Neuronal stem cell (in vitro differentiated cells): ENCODE measurements at regions not wholly inside any gene's neighbourhood (a gene's known extent, or its start where the extent isn't known, plus 50 kb on each side); places are given as distances from the start of the nearest gene placed in this dataset. TPM values are rescaled to one million over a fixed set of nuclear protein-coding genes. Genes with fewer than 3 reads are reported as not detected.

Experiments
- DNase-seq: peaks from one replicate; pipeline ENCODE4 v3.0.0-alpha.2; 2013; ENCODE audit warnings: low spot score
- H2AFZ ChIP-seq: one replicate; pipeline ENCODE4 v1.6.1; 2013; ENCODE audit warnings: mild to moderate bottlenecking, low read length, inconsistent platforms
- H2AK5ac ChIP-seq: 2 replicates; pipeline ENCODE4 v1.6.1; 2013; ENCODE audit warnings: low read depth, mild to moderate bottlenecking, inconsistent platforms, low read length, moderate library complexity, mixed read lengths
- H2BK120ac ChIP-seq: 2 replicates; pipeline ENCODE4 v1.6.1; 2013; ENCODE audit warnings: low read depth, mild to moderate bottlenecking, inconsistent platforms, low read length, moderate library complexity, mixed read lengths
- H2BK12ac ChIP-seq: one replicate; pipeline ENCODE4 v1.6.1; 2013; ENCODE audit warnings: low read length, inconsistent platforms
- H2BK15ac ChIP-seq: 2 replicates; pipeline ENCODE4 v1.6.1; 2013; ENCODE audit warnings: mild to moderate bottlenecking, low read length, inconsistent platforms, mixed read lengths
- H2BK5ac ChIP-seq: one replicate; pipeline ENCODE4 v1.6.1; 2013; ENCODE audit warnings: inconsistent platforms, mild to moderate bottlenecking, low read length, moderate library complexity
- H3K14ac ChIP-seq: one replicate; pipeline ENCODE4 v1.6.1; 2013; ENCODE audit warnings: low read length, inconsistent platforms
- H3K18ac ChIP-seq: 2 replicates; pipeline ENCODE4 v1.6.1; 2013; ENCODE audit warnings: low read length, inconsistent platforms
- H3K23ac ChIP-seq: 2 replicates; pipeline ENCODE4 v1.6.1; 2013; ENCODE audit warnings: low read depth, mild to moderate bottlenecking, mixed read lengths, low read length, inconsistent platforms; ENCODE audit not compliant: poor library complexity
- H3K27ac ChIP-seq: replicated peaks from 3 replicates; pipeline ENCODE4 v1.5.1; 2013; ENCODE audit warnings: low read length, inconsistent platforms
- H3K27me3 ChIP-seq, 3 experiments: 2 replicates each; pipeline ENCODE4 v1.6.1; 2013; ENCODE audit warnings: low read length in 3 of 3, mild to moderate bottlenecking in 2 of 3, inconsistent platforms in 1 of 3, low read depth in 1 of 3, mixed read lengths in 1 of 3, moderate library complexity in 1 of 3; ENCODE audit not compliant: control insufficient read depth in 3 of 3, insufficient read depth in 3 of 3
- H3K36me3 ChIP-seq, 2 donors: replicated peaks in 1 of 2; 2 replicates each; pipeline ENCODE4 v1.6.1; 2013; ENCODE audit warnings: low read length in 2 of 2; ENCODE audit not compliant: control insufficient read depth in 2 of 2, insufficient read depth in 2 of 2
- H3K4ac ChIP-seq: 2 replicates; pipeline ENCODE4 v1.6.1; 2013; ENCODE audit warnings: inconsistent platforms, mild to moderate bottlenecking, low read length, moderate library complexity
- H3K4me1 ChIP-seq, 2 donors: 1 replicate in 1 of 2; 2 replicates in 1 of 2; pipeline ENCODE4 v1.6.1; 2013; ENCODE audit warnings: low read length in 2 of 2, low read depth in 1 of 2; ENCODE audit not compliant: control insufficient read depth in 2 of 2, insufficient read depth in 1 of 2
- H3K4me2 ChIP-seq: one replicate; pipeline ENCODE4 v1.6.1; 2013; ENCODE audit warnings: mild to moderate bottlenecking, low read length, inconsistent platforms; ENCODE audit not compliant: insufficient read depth, poor library complexity, severe bottlenecking
- H3K4me3 ChIP-seq, 2 donors: 2 replicates each; pipeline ENCODE4 v1.5.1; 2013; ENCODE audit warnings: low read length in 2 of 2, mild to moderate bottlenecking in 2 of 2, inconsistent platforms in 1 of 2, moderate library complexity in 1 of 2
- H3K79me1 ChIP-seq: one replicate; pipeline ENCODE4 v1.6.1; 2013; ENCODE audit warnings: low read depth, mild to moderate bottlenecking, inconsistent platforms, low read length, moderate library complexity
- H3K9ac ChIP-seq: one replicate; pipeline ENCODE4 v1.6.1; 2013; ENCODE audit warnings: mild to moderate bottlenecking, low read depth, low read length, inconsistent platforms; ENCODE audit not compliant: poor library complexity
- H3K9me3 ChIP-seq, 2 donors: replicated peaks in 1 of 2; 2 replicates each; pipeline versions ENCODE3 to v1.6.1; 2013; ENCODE audit warnings: low read length in 2 of 2, mild to moderate bottlenecking in 2 of 2, inconsistent platforms in 1 of 2, low read depth in 1 of 2, mixed read lengths in 1 of 2, moderate library complexity in 1 of 2; ENCODE audit not compliant: control insufficient read depth in 2 of 2, insufficient read depth in 1 of 2
- H4K8ac ChIP-seq: one replicate; pipeline ENCODE4 v1.6.1; 2013; ENCODE audit warnings: low read depth, mild to moderate bottlenecking, inconsistent platforms, low read length, moderate library complexity
- H4K91ac ChIP-seq: one replicate; pipeline ENCODE4 v1.6.1; 2013; ENCODE audit warnings: low read length, low read depth, mild to moderate bottlenecking, inconsistent platforms; ENCODE audit not compliant: poor library complexity
- WGBS, 2 donors: extraction: QIAGEN DNeasy Blood & Tissue Kit; methylation state at CpG; one replicate each; pipeline ENCODE4 v1.1.7; 2013; ENCODE audit warnings: missing lambda C conversion rate in 2 of 2, mixed read lengths in 1 of 2; ENCODE audit not compliant: insufficient read length in 2 of 2, insufficient replicate concordance in 1 of 2; ENCODE audit errors: extremely low coverage in 2 of 2; 5-methylcytosine and 5-hydroxymethylcytosine counted together
- small RNA-seq: library from polyadenylated mRNA; stranded (forward); fragments of <200 nt; extraction: miRNeasy Mini kit (QIAGEN cat#:217004); gene quantifications from one replicate; pipeline ENCODE3, GENCODE V24; 2013; ENCODE audit not compliant: insufficient read depth

- H4K8ac ChIP-seq, result no peak overlapping the region
- no peaks in the 10 kb centered on the region for H3K79me1 ChIP-seq
- no peak overlapping the region for H3K4ac ChIP-seq
- no peaks in the 10 kb centered on the region for H3K36me3 ChIP-seq
- H4K91ac ChIP-seq, result no peak overlapping the region
- no peaks in the 10 kb centered on the region for H3K9me3 ChIP-seq
- no peak overlapping the region for H3K18ac ChIP-seq
- H2BK15ac ChIP-seq, result no peak overlapping the region
- no peak overlapping the region for H2BK5ac ChIP-seq
- H3K4me1 ChIP-seq, result peaks cover 2% of the 10 kb centered on the region in 2 donors
- no peak overlapping the region for H2AK5ac ChIP-seq
- no peaks in the 10 kb centered on the region for H3K27me3 ChIP-seq
- no peak overlapping the region for H2BK12ac ChIP-seq
- WGBS, 2 donors, result no CpG with 5 or more reads among the region's 6 CpGs
- H3K27ac ChIP-seq, result no peak overlapping the region
- no peak overlapping the region for H3K14ac ChIP-seq
- no peak overlapping the region for H3K4me2 ChIP-seq
- no peak overlapping the region for H3K23ac ChIP-seq
- H3K9ac ChIP-seq, result no peak overlapping the region
- no peak overlapping the region for H2BK120ac ChIP-seq
- no peak for DNase-seq
- H3K4me3 ChIP-seq, result no peak overlapping the region
- no peak overlapping the region for H2AFZ ChIP-seq
These were observed 51.5 kb upstream of the NR3C1 start for GRCh38 chr5:143454936-143455516.

- no peak overlapping the region for H2BK120ac ChIP-seq
- H2BK12ac ChIP-seq, result no peak overlapping the region
- H3K27ac ChIP-seq, result no peak overlapping the region
- no peaks in the 10 kb centered on the region for H3K27me3 ChIP-seq
- H3K4me3 ChIP-seq, result no peak overlapping the region
- peaks cover 2 to 3% of the 10 kb centered on the region in 2 donors for H3K4me1 ChIP-seq
- no peaks in the 10 kb centered on the region for H3K9me3 ChIP-seq
- H4K8ac ChIP-seq, result no peak overlapping the region
- H3K79me1 ChIP-seq, result no peaks in the 10 kb centered on the region
- H4K91ac ChIP-seq, result no peak overlapping the region
- H3K18ac ChIP-seq, result no peak overlapping the region
- no peaks in the 10 kb centered on the region for H3K36me3 ChIP-seq
- DNase-seq, result no peak
- no CpG with 5 or more reads among the region's 2 CpGs for WGBS, 2 donors
- no peak overlapping the region for H3K4ac ChIP-seq
- H2BK15ac ChIP-seq, result no peak overlapping the region
- no peak overlapping the region for H3K14ac ChIP-seq
- H2AK5ac ChIP-seq, result no peak overlapping the region
- no peak overlapping the region for H3K9ac ChIP-seq
- no peak overlapping the region for H3K4me2 ChIP-seq
- H2BK5ac ChIP-seq, result no peak overlapping the region
- H3K23ac ChIP-seq, result no peak overlapping the region
- H2AFZ ChIP-seq, result no peak overlapping the region
These were observed 50.2 kb upstream of the NR3C1 start for GRCh38 chr5:143453720-143454119.

Small RNA genes lying in the stretch of these regions (small RNA-seq; reads per million reads assigned to genes)
- gene MIR5197, result not detected
- gene RNU7-156P, result not detected
